Activated T-helper 17 cell treated with anti-CD3 and anti-CD28 coated beads, Interleukin-2, amount 50 U/mL, for 72 hours (primary cell): ENCODE measurements at regions not wholly inside any gene's neighbourhood (a gene's known extent, or its start where the extent isn't known, plus 50 kb on each side); places are given as distances from the start of the nearest gene placed in this dataset.

ENCODE experiments used
- ATAC-seq: fragments of 150-1000 bp; cut with Tn5 transposase; replicated peaks from 2 replicates; pipeline ENCODE4 v1.10.0; 2021; ENCODE audit warnings: mild to moderate bottlenecking, moderate library complexity
- H3K27ac Mint-ChIP-seq: one replicate; pipeline ENCODE4 v1.8.0; 2022; ENCODE audit warnings: mixed read lengths
- H3K27me3 Mint-ChIP-seq: one replicate; pipeline ENCODE4 v1.8.0; 2022; ENCODE audit warnings: mixed read lengths
- H3K36me3 Mint-ChIP-seq: one replicate; pipeline ENCODE4 v1.8.0; 2022; ENCODE audit warnings: low read depth, mild to moderate bottlenecking, mixed read lengths
- H3K4me1 Mint-ChIP-seq: one replicate; pipeline ENCODE4 v1.8.0; 2022; ENCODE audit warnings: mixed read lengths
- H3K4me3 Mint-ChIP-seq: one replicate; pipeline ENCODE4 v1.8.0; 2022; ENCODE audit warnings: mild to moderate bottlenecking, mixed read lengths
- H3K9me3 Mint-ChIP-seq: one replicate; pipeline ENCODE4 v1.8.0; 2022; ENCODE audit warnings: mixed read lengths

DNA sequence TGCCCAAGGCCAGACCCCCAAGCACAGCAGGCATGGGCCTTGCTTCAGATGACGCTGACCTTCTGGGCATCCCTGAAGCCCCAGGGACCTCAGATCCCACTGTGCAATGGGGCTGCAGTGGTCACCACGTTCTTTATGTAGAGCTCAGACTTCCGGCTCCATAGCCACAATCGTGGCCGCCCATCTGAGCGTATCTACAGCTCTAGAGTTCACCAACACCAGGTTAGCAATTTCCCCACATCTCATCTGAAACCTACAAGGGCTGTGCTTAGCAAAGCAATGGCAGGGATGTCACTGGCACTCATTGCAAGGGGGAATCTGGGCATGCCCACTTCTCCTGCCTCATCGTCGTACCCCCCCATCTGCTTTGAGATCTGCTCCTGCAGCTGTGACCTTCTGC, 384.4 kb upstream of the TSHZ3 start:
- no peak overlapping the region for H3K27ac Mint-ChIP-seq
- H3K4me3 Mint-ChIP-seq: no peak overlapping the region
- H3K4me1 Mint-ChIP-seq: no peaks in the 10 kb centered on the region
- ATAC-seq: no peak
- H3K36me3 Mint-ChIP-seq: no peaks in the 10 kb centered on the region
- H3K27me3 Mint-ChIP-seq: peaks cover 9% of the 10 kb centered on the region
- no peaks in the 10 kb centered on the region for H3K9me3 Mint-ChIP-seq

DNA sequence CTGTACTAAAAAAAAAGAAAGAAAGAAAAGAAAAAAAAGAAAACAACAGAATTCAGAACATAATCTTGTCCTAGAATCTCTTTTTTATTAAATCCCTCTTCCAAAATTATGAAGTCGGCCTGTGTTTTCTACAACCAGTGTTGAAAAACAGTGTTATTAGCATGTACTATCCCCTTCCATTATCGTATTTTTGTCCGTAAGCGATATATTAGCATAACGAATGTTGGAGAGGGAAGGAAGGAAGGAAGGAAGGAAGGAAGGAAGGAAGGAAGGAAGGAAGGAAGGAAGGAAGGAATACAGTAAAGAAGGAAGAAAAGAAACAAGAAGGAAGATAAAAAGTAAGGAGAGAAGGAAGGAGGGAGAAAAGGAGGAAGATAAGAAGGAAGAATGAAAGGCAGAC, 393.0 kb upstream of the TSHZ3 start:
- Mint-ChIP-seq H3K9me3 (peaks cover 4% of the 10 kb centered on the region), H3K4me3 (no peak overlapping the region), H3K27me3 (peaks cover 9% of the 10 kb centered on the region), H3K4me1 (no peaks in the 10 kb centered on the region), H3K36me3 (no peaks in the 10 kb centered on the region), H3K27ac (no peak overlapping the region)
- no peak for ATAC-seq

DNA sequence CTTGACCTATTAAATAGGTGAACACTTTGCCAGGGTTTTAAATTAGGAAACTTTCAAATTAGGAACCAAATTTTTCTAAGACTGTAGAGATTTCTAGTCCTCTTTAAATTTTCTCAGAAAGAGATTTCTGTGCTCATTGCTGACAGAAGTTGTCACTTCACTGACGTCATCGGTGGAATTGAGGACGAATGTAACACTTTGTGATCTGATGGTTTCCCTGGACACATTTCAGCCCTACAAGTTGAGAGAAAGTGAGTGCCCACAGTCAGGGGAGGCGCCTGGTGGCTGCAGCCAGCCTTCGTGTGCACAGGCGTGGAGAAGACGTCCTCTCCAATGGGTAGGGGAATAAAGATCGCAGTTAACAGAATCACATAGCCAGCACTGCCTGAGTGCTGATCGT, 396.5 kb upstream of the TSHZ3 start:
- Mint-ChIP-seq H3K27me3 (peaks cover 7% of the 10 kb centered on the region), H3K36me3 (no peaks in the 10 kb centered on the region), H3K4me1 (no peaks in the 10 kb centered on the region), H3K4me3 (no peak overlapping the region), H3K27ac (no peak overlapping the region), H3K9me3 (peaks cover 4% of the 10 kb centered on the region)
- no peak for ATAC-seq

DNA sequence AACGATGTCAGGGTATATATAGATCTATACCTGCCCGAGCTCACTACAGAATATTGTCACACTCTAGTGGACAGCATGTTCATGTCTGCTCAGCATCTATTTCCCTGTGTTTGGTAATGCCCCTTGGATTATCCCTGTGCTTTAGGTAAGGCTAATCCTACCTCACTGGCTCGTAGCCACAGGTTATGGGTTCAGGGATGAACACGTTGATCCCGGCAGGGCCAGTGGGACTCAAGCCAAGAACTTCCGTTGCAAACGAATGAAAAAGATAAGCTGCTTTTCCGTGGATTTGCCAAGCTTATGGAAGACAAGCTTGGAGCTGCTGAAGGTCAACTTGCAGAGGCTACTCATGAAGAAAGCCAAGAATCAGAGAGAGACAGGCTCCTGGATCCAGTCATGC, 400.0 kb upstream of the TSHZ3 start:
- peaks cover 2% of the 10 kb centered on the region for H3K27me3 Mint-ChIP-seq
- H3K4me3 Mint-ChIP-seq: no peak overlapping the region
- no peaks in the 10 kb centered on the region for H3K9me3 Mint-ChIP-seq
- no peak overlapping the region for H3K27ac Mint-ChIP-seq
- H3K4me1 Mint-ChIP-seq: no peaks in the 10 kb centered on the region
- no peaks in the 10 kb centered on the region for H3K36me3 Mint-ChIP-seq
- ATAC-seq: no peak

DNA sequence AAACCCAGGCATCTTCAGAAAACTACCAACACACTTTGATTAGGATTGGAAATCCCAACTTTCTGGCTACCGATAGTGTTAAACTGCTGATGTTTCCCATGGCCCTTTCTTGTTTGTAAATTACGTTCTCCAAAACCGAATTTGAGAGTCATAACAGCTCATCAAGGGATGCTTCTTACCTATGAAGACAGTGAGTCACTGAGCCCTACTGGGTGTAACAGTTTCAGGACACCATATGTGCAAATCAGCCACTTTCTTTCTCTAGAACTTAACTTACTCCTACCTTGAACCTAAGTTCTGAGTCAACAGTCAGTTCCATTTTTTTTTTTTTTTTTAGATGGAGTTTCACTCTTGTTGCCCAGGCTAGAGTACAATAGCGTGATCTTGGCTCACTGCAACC, 410.1 kb upstream of the TSHZ3 start:
- Mint-ChIP-seq H3K27me3 (peaks cover 14% of the 10 kb centered on the region), H3K36me3 (no peaks in the 10 kb centered on the region), H3K4me1 (no peaks in the 10 kb centered on the region), H3K27ac (no peak overlapping the region), H3K4me3 (no peak overlapping the region), H3K9me3 (peaks cover 8% of the 10 kb centered on the region)
- no peak for ATAC-seq

DNA sequence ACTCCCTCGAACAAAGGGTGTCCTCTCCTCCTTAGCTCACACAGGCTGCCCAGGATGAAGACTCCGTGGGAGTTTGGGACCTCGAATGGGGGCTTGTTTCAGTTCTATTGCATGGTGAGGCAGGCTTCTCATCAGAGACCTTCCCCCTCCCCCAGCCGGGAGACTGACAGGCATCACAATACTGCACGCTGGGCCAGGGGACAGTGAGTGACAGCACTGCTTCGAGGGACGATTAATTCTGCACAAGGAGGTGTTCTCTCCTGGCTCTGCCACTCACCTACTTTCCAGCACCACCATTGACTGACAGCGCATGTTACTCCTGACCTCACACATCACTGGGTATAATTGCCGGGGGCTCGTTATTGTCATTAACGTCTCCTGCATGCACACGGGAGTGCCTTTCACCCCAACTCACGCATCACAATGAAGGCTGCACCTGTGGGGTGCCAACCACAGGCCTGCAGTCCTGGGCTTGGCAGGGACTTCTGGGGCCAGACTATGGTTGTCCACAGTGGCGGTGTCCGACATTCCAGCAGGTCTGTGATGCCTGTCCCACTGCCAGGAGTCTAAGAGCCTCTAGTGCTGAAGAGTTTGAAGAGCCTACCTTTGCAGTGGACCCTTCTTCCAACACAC, 412.2 kb upstream of the TSHZ3 start:
- Mint-ChIP-seq H3K27ac (no peak overlapping the region), H3K36me3 (no peaks in the 10 kb centered on the region), H3K4me3 (no peak overlapping the region), H3K9me3 (peaks cover 9% of the 10 kb centered on the region), H3K4me1 (no peaks in the 10 kb centered on the region), H3K27me3 (peaks cover 12% of the 10 kb centered on the region)
- no peak for ATAC-seq

DNA sequence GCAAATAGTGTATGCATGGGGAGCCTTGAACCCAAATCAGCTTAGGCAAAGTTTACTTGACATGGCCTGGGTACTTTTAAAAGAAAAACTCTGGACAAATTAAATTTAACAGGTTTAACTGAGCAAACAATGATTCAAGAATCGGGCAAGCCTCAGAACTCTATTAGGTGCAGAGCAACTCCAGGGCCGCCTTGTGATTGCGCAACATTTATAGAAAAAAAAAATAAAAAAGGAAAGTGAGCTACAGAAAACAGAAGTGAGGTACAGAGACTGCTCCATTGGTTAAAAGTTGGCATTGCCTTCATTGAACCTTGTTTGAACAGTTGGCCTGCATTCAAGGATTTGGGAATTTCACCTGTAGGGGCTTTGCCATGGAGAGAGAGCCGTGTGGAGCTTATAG, 421.0 kb upstream of the TSHZ3 start:
- H3K4me3 Mint-ChIP-seq: no peak overlapping the region
- no peaks in the 10 kb centered on the region for H3K4me1 Mint-ChIP-seq
- H3K27ac Mint-ChIP-seq: no peak overlapping the region
- H3K36me3 Mint-ChIP-seq: no peaks in the 10 kb centered on the region
- ATAC-seq: no peak
- peaks cover 3% of the 10 kb centered on the region for H3K9me3 Mint-ChIP-seq
- H3K27me3 Mint-ChIP-seq: no peaks in the 10 kb centered on the region

DNA sequence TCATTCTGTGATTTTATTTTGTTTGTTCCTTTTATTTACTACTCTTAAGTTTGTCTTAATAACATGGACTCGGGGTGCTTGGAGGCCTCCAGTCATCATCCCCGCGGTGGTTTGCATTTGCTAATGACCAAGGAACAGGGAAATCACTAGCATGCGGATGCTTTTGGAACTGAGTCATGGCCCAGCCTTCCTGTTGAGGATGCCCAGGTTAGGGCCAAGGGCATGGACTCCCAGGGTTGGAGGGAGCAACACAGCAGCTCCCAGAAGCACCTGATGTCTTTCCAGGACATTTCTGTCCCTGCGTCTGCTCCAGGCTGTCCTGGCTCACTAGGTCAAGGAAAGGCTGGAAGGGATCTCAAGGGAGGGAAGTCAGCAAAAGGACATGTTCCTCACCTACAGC, 423.7 kb upstream of the TSHZ3 start:
- Mint-ChIP-seq H3K4me1 (no peaks in the 10 kb centered on the region), H3K9me3 (peaks cover 3% of the 10 kb centered on the region), H3K4me3 (no peak overlapping the region), H3K27me3 (no peaks in the 10 kb centered on the region), H3K36me3 (no peaks in the 10 kb centered on the region), H3K27ac (no peak overlapping the region)
- ATAC-seq: no peak

DNA sequence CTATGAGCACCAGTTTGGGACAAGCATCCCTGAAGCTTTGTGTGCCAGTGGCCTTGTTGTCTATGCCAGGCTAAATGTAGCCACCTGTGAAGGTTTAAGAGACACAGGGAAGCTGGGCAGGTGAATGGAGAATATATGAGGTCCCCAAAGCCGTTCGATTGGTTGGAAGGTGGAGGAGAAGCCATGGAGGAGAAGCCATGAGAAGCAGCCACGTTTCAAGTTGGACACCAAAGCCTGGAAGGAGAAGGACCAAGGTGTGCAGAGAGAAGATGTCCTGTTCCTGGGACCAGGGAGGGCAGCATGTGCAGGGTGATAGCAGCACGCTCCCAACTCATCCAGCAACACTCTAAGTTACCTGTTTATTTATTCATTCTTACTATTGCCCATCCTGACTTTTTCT, 432.3 kb upstream of the TSHZ3 start:
- H3K4me3 Mint-ChIP-seq: no peak overlapping the region
- H3K27me3 Mint-ChIP-seq: peaks cover 3% of the 10 kb centered on the region
- no peaks in the 10 kb centered on the region for H3K9me3 Mint-ChIP-seq
- H3K4me1 Mint-ChIP-seq: no peaks in the 10 kb centered on the region
- H3K27ac Mint-ChIP-seq: no peak overlapping the region
- H3K36me3 Mint-ChIP-seq: no peaks in the 10 kb centered on the region
- ATAC-seq: no peak

DNA sequence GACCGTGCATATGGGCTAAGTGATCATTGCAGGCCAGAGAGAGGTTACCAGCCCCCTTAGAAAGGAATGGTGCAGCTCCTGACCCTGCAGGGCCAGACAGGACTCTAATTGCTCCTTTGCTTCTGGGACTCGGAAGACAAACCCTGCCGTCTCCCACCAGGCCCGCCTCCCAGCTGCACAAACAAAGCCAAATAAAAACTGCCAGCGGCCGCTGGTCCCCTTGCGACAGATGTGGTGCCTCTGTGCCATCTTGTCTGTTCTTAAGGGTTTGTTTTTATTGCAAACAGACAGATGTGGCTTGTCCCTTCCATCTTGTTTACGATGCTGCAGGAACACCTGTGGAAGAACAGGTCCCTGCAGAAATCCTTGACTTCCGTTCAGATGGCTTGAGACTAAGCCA, 434.4 kb upstream of the TSHZ3 start:
- Mint-ChIP-seq H3K4me3 (no peak overlapping the region), H3K4me1 (no peaks in the 10 kb centered on the region)

DNA sequence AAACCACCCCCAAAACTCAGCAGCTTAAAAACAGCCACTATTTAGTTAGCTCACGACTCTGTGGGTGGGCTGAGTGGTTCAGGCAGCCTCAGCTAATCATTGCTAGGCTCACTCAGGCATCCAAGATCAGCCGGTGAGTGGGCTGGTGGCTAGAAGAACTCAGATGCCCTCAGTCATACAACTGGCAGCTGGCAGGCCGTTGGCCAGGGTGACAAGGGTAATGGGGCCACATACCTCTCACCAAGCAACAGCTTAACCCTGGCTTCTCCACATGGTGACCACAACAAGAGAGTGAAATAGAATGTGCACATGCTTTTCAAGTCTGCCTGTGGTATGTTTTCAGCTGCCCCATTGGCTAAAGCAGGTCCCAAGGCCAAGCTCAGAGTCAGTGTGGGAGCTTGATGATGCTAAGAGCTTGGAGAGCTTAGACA, 435.4 kb upstream of the TSHZ3 start:
- no peak overlapping the region for H3K4me3 Mint-ChIP-seq
- no peaks in the 10 kb centered on the region for H3K9me3 Mint-ChIP-seq
- no peaks in the 10 kb centered on the region for H3K4me1 Mint-ChIP-seq
- H3K27ac Mint-ChIP-seq: no peak overlapping the region
- H3K36me3 Mint-ChIP-seq: no peaks in the 10 kb centered on the region
- H3K27me3 Mint-ChIP-seq: peaks cover 12% of the 10 kb centered on the region
- ATAC-seq: no peak

More for the DNA sequence above, 434.4 kb upstream of the TSHZ3 start:
- ATAC-seq: no peak
- H3K9me3 Mint-ChIP-seq: no peaks in the 10 kb centered on the region
- H3K27ac Mint-ChIP-seq: no peak overlapping the region
- H3K36me3 Mint-ChIP-seq: no peaks in the 10 kb centered on the region
- H3K27me3 Mint-ChIP-seq: peaks cover 6% of the 10 kb centered on the region

DNA sequence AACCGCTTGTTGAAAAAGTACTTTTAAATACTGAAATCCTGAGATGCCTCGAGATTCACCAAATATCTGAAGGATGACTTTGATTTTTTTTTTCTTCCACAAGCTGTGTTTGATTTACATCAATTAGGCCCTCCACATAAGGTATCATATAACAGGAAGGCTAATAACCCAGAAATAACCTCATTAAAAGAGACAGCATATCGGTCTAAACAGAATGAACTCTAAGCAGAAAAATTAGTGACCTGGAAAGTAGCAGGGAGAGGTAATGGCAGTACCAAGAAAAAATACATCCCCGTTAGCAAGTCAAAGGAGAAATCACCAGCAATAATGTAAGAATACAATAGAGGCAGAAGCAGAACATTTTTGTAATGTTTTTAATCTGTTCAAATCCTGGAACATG, 452.4 kb upstream of the TSHZ3 start:
- ATAC-seq: no peak
- H3K27ac Mint-ChIP-seq: no peak overlapping the region
- H3K27me3 Mint-ChIP-seq: peaks cover 7% of the 10 kb centered on the region
- H3K36me3 Mint-ChIP-seq: no peaks in the 10 kb centered on the region
- H3K9me3 Mint-ChIP-seq: no peaks in the 10 kb centered on the region
- H3K4me3 Mint-ChIP-seq: no peak overlapping the region
- no peaks in the 10 kb centered on the region for H3K4me1 Mint-ChIP-seq

DNA sequence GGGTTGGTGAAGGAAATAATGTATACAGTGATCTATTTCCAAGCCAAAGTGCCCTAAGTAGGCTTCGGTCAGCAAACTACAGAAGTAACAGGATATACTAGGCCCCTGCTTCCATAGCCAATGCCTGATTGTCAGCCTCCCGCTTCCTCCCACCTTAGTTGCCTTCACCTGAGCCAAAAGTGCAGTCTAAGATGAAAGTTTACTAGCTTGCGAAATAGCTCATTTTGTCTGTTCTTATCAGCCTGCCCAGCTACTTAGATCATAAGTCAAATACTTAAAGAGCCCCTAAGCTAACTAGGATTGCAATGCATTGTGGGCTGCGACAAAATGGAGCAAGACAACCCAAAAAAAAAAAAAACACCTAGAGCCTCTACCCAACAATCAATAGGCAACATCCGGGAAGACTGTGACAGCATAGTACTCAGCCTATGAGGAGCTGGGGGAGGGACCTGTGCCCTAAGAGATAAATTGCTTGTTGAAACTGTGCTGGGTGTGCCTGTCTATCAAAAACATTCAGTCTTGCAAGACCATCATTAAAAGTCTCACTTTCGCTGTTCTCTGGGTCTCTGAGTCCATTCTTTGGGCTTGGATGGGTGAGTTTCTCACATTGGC, 454.7 kb upstream of the TSHZ3 start:
- H3K36me3 Mint-ChIP-seq: no peaks in the 10 kb centered on the region
- no peak overlapping the region for H3K27ac Mint-ChIP-seq

DNA sequence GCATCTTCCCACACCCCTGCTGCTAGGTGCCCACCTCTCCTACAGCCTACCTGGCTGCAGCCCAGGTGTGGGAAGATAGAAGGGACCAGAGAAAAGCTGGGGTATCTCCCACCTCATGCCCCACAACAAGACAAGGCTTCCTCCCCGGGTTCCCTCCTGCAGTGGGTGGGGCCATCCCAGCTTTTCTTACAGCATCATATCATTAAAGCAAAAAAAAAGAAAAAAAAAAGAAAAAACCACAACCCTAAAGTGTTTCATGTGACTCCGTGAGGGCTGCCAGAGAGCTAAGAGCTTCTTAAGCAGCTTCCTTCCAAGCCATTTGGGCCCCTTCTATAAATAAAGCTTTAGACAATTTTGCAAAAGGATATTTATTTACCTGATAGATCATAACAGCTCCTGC, 455.4 kb upstream of the TSHZ3 start:
- Mint-ChIP-seq H3K4me3 (no peak overlapping the region), H3K4me1 (no peaks in the 10 kb centered on the region), H3K36me3 (no peaks in the 10 kb centered on the region), H3K27me3 (peaks cover 7% of the 10 kb centered on the region), H3K9me3 (no peaks in the 10 kb centered on the region), H3K27ac (no peak overlapping the region)
- no peak for ATAC-seq

More for the DNA sequence above, 454.7 kb upstream of the TSHZ3 start:
- Mint-ChIP-seq H3K4me3 (no peak overlapping the region), H3K4me1 (no peaks in the 10 kb centered on the region), H3K9me3 (no peaks in the 10 kb centered on the region), H3K27me3 (peaks cover 7% of the 10 kb centered on the region)
- no peak for ATAC-seq

DNA sequence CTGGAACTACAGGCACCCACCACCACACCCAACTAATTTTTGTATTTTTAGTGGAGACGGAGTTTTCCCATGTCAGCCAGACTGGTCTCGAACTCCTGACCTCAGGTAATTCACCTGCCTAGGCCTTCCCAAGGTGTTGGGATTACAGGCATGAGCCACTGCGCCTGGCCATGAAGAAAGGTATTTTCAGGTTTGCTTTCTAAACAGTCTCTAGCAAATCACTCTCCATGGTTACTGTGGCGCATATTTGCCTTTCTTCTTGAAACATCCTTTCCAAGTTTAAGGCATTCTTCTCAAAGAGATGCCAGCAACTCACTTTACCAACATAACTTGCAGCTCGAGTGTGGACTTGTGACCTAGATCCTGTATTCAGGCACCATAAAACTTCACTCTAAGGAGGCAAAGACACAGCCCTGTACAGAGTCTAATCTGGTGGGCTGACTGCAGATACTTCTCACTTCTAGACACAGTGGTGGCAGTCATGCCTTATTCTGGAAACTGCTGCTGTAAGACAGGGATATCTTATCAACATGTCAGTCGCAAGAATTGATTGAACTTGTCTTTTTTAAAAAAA, 461.4 kb upstream of the TSHZ3 start:
- Mint-ChIP-seq H3K9me3 (peaks cover 6% of the 10 kb centered on the region), H3K4me3 (no peak overlapping the region), H3K4me1 (no peaks in the 10 kb centered on the region), H3K36me3 (no peaks in the 10 kb centered on the region), H3K27ac (no peak overlapping the region), H3K27me3 (no peaks in the 10 kb centered on the region)
- ATAC-seq: no peak
